ENCODE measurements at regions not wholly inside any gene's neighbourhood (a gene's known extent, or its start where the extent isn't known, plus 50 kb on each side); places are given as distances from the start of the nearest gene placed in this dataset.

- H3K4me3 ChIP-seq (ENCODE audit: low read length) = no peak overlapping the region
- no peak for DNase-seq (ENCODE audit: low read depth)
- no peak for TF ChIP-seq CTCF (conservative IDR thresholded peaks at IDR 0.05; ENCODE audit: low read length)
Measured at GRCh38 chr15:60251300-60252070, 146.3 kb downstream of the ANXA2 start.

- no peak overlapping the region for H3K4me3 ChIP-seq (ENCODE audit: low read length)
- TF ChIP-seq CTCF (conservative IDR thresholded peaks at IDR 0.05; ENCODE audit: low read length) = no peak
- DNase-seq (ENCODE audit: low read depth) = no peak
Measured at GRCh38 chr15:60254416-60254815, 143.4 kb downstream of the ANXA2 start.

- DNase-seq (ENCODE audit: low read depth) = no peak
- no peak for TF ChIP-seq CTCF (conservative IDR thresholded peaks at IDR 0.05; ENCODE audit: low read length)
- no peak overlapping the region for H3K4me3 ChIP-seq (ENCODE audit: low read length)
Measured at GRCh38 chr15:60255390-60255789, 142.4 kb downstream of the ANXA2 start.

GRCh38 chr15:60257591-60258159 is 140.1 kb downstream of the ANXA2 start:
- DNase-seq (ENCODE audit: low read depth) = no peak
- H3K4me3 ChIP-seq (ENCODE audit: low read length) = no peak overlapping the region
- no peak for TF ChIP-seq CTCF (conservative IDR thresholded peaks at IDR 0.05; ENCODE audit: low read length)

- DNase-seq (ENCODE audit: low read depth) = no peak
- H3K4me3 ChIP-seq (ENCODE audit: low read length) = no peak overlapping the region
- no peak for TF ChIP-seq CTCF (conservative IDR thresholded peaks at IDR 0.05; ENCODE audit: low read length)
Measured at GRCh38 chr15:60259469-60259868, 138.3 kb downstream of the ANXA2 start.

GRCh38 chr15:60264088-60264487 is 133.7 kb downstream of the ANXA2 start:
- no peak for DNase-seq (ENCODE audit: low read depth)
- H3K4me3 ChIP-seq (ENCODE audit: low read length) = no peak overlapping the region
- no peak for TF ChIP-seq CTCF (conservative IDR thresholded peaks at IDR 0.05; ENCODE audit: low read length)

GRCh38 chr15:60264566-60264965 is 133.2 kb downstream of the ANXA2 start:
- no peak for TF ChIP-seq CTCF (conservative IDR thresholded peaks at IDR 0.05; ENCODE audit: low read length)
- H3K4me3 ChIP-seq (ENCODE audit: low read length) = no peak overlapping the region
- no peak for DNase-seq (ENCODE audit: low read depth)
